ENCODE measurements at regions not wholly inside any gene's neighbourhood (a gene's known extent, or its start where the extent isn't known, plus 50 kb on each side); places are given as distances from the start of the nearest gene placed in this dataset.

DNA sequence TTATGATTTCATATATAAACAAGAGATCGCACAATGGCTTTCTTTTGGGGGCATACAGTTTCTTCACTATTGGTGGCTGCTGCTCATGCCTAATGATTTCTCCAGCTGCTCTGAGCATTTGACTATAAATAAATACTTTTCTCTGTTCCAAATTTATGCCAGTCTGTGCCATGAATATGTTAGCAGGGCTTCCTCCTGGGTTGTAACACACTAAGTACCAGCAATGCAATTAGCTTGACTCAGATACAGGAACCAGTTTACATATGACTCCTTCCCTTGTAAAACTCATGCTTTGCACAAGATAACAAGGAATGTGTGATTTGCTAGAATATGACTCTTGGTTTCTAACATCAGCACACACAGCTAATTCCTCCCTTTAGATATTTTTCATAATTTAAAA is 1629.7 kb downstream of the NCAM2 start:
- TF ChIP-seq FOXP2 (optimal IDR thresholded peaks at IDR 0.05; ENCODE audit: borderline replicate concordance, extremely low read depth, extremely low read length, insufficient read depth) (no peak), POLR2AphosphoS5 (IDR thresholded peaks at IDR 0.05; ENCODE audit: low read depth, low read length) (no peak), SIN3A (IDR thresholded peaks at IDR 0.05; ENCODE audit: borderline replicate concordance, insufficient read depth, low read length) (no peak), TAF1 (IDR thresholded peaks at IDR 0.05; ENCODE audit: borderline replicate concordance, insufficient read depth, low read length) (no peak)
- TF ChIP-seq, protein P1, sequence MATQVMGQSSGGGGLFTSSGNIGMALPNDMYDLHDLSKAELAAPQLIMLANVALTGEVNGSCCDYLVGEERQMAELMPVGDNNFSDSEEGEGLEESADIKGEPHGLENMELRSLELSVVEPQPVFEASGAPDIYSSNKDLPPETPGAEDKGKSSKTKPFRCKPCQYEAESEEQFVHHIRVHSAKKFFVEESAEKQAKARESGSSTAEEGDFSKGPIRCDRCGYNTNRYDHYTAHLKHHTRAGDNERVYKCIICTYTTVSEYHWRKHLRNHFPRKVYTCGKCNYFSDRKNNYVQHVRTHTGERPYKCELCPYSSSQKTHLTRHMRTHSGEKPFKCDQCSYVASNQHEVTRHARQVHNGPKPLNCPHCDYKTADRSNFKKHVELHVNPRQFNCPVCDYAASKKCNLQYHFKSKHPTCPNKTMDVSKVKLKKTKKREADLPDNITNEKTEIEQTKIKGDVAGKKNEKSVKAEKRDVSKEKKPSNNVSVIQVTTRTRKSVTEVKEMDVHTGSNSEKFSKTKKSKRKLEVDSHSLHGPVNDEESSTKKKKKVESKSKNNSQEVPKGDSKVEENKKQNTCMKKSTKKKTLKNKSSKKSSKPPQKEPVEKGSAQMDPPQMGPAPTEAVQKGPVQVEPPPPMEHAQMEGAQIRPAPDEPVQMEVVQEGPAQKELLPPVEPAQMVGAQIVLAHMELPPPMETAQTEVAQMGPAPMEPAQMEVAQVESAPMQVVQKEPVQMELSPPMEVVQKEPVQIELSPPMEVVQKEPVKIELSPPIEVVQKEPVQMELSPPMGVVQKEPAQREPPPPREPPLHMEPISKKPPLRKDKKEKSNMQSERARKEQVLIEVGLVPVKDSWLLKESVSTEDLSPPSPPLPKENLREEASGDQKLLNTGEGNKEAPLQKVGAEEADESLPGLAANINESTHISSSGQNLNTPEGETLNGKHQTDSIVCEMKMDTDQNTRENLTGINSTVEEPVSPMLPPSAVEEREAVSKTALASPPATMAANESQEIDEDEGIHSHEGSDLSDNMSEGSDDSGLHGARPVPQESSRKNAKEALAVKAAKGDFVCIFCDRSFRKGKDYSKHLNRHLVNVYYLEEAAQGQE (IDR thresholded peaks at IDR 0.05; ENCODE audit: insufficient read depth in 1 of 2, low read depth in 2 of 2, low read length in 2 of 2), result no peak
